IMR-90 (cell line): ENCODE measurements at regions not wholly inside any gene's neighbourhood (a gene's known extent, or its start where the extent isn't known, plus 50 kb on each side); places are given as distances from the start of the nearest gene placed in this dataset.

Experiments used
- ATAC-seq: fragments of 200-7000 bp; cut with Tn5 transposase; 2 replicates; pipeline ENCODE4 v1.9.1; 2020; ENCODE audit warnings: low read depth, mild to moderate bottlenecking, moderate library complexity
- BruUV-seq: library from RNA; stranded (reverse); fragments of 400-500 nt; replicated peaks from 2 replicates; lab custom pipeline; 2021; lab: Mats Ljungman, UMichigan
- CTCF ChIA-PET: fragments of 300-600 bp; formaldehyde crosslinking; extraction: SDS; loops from one replicate; lab custom pipeline; 2021; ENCODE audit warnings: antibody characterized with exemption; lab: Yijun Ruan, JAX
- POLR2A ChIA-PET: fragments of 300-600 bp; sonication (Branson Sonifier 250); formaldehyde crosslinking; loops from one replicate; lab custom pipeline; 2022; ENCODE audit warnings: antibody characterized with exemption; ENCODE audit not compliant: unreplicated experiment; lab: Charles Lee
- DNase-seq: peaks from one replicate; pipeline ENCODE4 v3.0.0; 2013
- H2AFZ ChIP-seq: replicated peaks from 2 replicates; pipeline ENCODE3; 2013; ENCODE audit warnings: low read length, mild to moderate bottlenecking; ENCODE audit not compliant: poor library complexity
- H2AK5ac ChIP-seq: 2 replicates; pipeline ENCODE4 v1.6.1; 2013; ENCODE audit warnings: low read depth, low read length, inconsistent platforms
- H2AK9ac ChIP-seq: replicated peaks from 2 replicates; pipeline ENCODE3; 2013; ENCODE audit warnings: mild to moderate bottlenecking, low read depth, low read length, moderate library complexity; ENCODE audit not compliant: poor library complexity
- H2BK120ac ChIP-seq: 2 replicates; pipeline ENCODE4 v1.6.1; 2013; ENCODE audit warnings: low read depth, low read length, inconsistent platforms
- H2BK15ac ChIP-seq: 3 replicates; pipeline ENCODE4 v1.6.1; 2013; ENCODE audit warnings: low read depth, low read length, inconsistent platforms
- H2BK20ac ChIP-seq: 2 replicates; pipeline ENCODE4 v1.6.1; 2013; ENCODE audit warnings: low read depth, mild to moderate bottlenecking, inconsistent platforms, low read length, moderate library complexity
- H2BK5ac ChIP-seq: 2 replicates; pipeline ENCODE4 v1.6.1; 2013; ENCODE audit warnings: mild to moderate bottlenecking, low read depth, low read length, inconsistent platforms; ENCODE audit not compliant: poor library complexity, severe bottlenecking
- H3K14ac ChIP-seq: replicated peaks from 2 replicates; pipeline ENCODE4 v1.6.1; 2013; ENCODE audit warnings: low read depth, low read length, inconsistent platforms
- H3K18ac ChIP-seq: 2 replicates; pipeline ENCODE4 v1.6.1; 2013; ENCODE audit warnings: low read depth, low read length, control low read depth
- H3K23ac ChIP-seq: 2 replicates; pipeline ENCODE4 v1.6.1; 2013; ENCODE audit warnings: low read depth, low read length, inconsistent platforms
- H3K27ac ChIP-seq: 2 replicates; pipeline ENCODE4 v1.5.1; 2013; ENCODE audit warnings: mild to moderate bottlenecking, control low read depth, low read length; ENCODE audit not compliant: insufficient read depth
- H3K27me3 ChIP-seq: 2 replicates; pipeline ENCODE4 v1.6.1; 2013; ENCODE audit warnings: low read length; ENCODE audit not compliant: control insufficient read depth, insufficient read depth
- H3K36me3 ChIP-seq: 2 replicates; pipeline ENCODE4 v1.6.1; 2013; ENCODE audit warnings: low read length, mixed read lengths; ENCODE audit not compliant: control insufficient read depth, insufficient read depth
- H3K4ac ChIP-seq: 2 replicates; pipeline ENCODE4 v1.6.1; 2013; ENCODE audit warnings: low read depth, low read length, inconsistent platforms
- H3K4me1 ChIP-seq: 2 replicates; pipeline ENCODE4 v1.6.1; 2013; ENCODE audit warnings: low read length, mixed read lengths; ENCODE audit not compliant: control insufficient read depth, insufficient read depth
- H3K4me2 ChIP-seq: 2 replicates; pipeline ENCODE4 v1.6.1; 2013; ENCODE audit warnings: low read depth, mild to moderate bottlenecking, control low read depth, low read length, moderate library complexity
- H3K4me3 ChIP-seq: 2 replicates; pipeline ENCODE4 v1.5.1; 2013; ENCODE audit warnings: low read depth, mild to moderate bottlenecking, control low read depth, low read length, moderate library complexity; ENCODE audit not compliant: insufficient read depth
- H3K56ac ChIP-seq: 2 replicates; pipeline ENCODE4 v1.6.1; 2013; ENCODE audit warnings: low read length, inconsistent platforms; ENCODE audit not compliant: insufficient read depth; ENCODE audit errors: extremely low read depth
- H3K79me1 ChIP-seq, 2 experiments: 2 replicates each; pipeline ENCODE4 v1.6.1; 2013; ENCODE audit warnings: low read length in 2 of 2, inconsistent platforms in 1 of 2, low read depth in 1 of 2
- H3K9ac ChIP-seq: 2 replicates; pipeline ENCODE4 v1.6.1; 2013; ENCODE audit warnings: low read depth, low read length, control low read depth
- H3K9me1 ChIP-seq: 2 replicates; pipeline ENCODE4 v1.6.1; 2013; ENCODE audit warnings: low read length, inconsistent platforms; ENCODE audit not compliant: insufficient read depth
- H3K9me3 ChIP-seq: 2 replicates; pipeline ENCODE4 v1.6.1; 2013; ENCODE audit warnings: low read length; ENCODE audit not compliant: control insufficient read depth, insufficient read depth
- H4K20me1 ChIP-seq: 2 replicates; pipeline ENCODE4 v1.6.1; 2013; ENCODE audit warnings: low read length, inconsistent platforms; ENCODE audit not compliant: insufficient read depth
- H4K5ac ChIP-seq: 2 replicates; pipeline ENCODE4 v1.6.1; 2013; ENCODE audit warnings: mild to moderate bottlenecking, low read depth, low read length, control low read depth
- H4K8ac ChIP-seq, 2 experiments: 2 replicates each; pipeline ENCODE4 v1.6.1; 2013; ENCODE audit warnings: low read depth in 2 of 2, low read length in 2 of 2, control low read depth in 1 of 2, inconsistent platforms in 1 of 2
- H4K91ac ChIP-seq: 2 replicates; pipeline ENCODE4 v1.6.1; 2013; ENCODE audit warnings: low read depth, low read length, inconsistent platforms; ENCODE audit not compliant: insufficient read depth
- BHLHE40 ChIP-seq: fragments of 150-350 bp; IDR thresholded peaks from 2 replicates; pipeline ENCODE4 v1.6.1; 2016; ENCODE audit warnings: mild to moderate bottlenecking, low read depth, low read length
- CEBPB ChIP-seq: IDR thresholded peaks from 2 replicates; pipeline ENCODE4 v1.6.1; 2012; ENCODE audit warnings: low read depth, low read length, improper control_type of control experiment
- CHD1 ChIP-seq: IDR thresholded peaks from 2 replicates; pipeline ENCODE4 v1.6.1; 2012; ENCODE audit warnings: low read depth, low read length, improper control_type of control experiment
- FOS ChIP-seq: fragments of 150-350 bp; IDR thresholded peaks from 2 replicates; pipeline ENCODE4 v1.6.1; 2016; ENCODE audit warnings: low read depth, low read length
- MAFK ChIP-seq: IDR thresholded peaks from 2 replicates; pipeline ENCODE4 v1.6.1; 2012; ENCODE audit warnings: low read depth, low read length, improper control_type of control experiment
- MAZ ChIP-seq: IDR thresholded peaks from 2 replicates; pipeline ENCODE4 v1.6.1; 2012; ENCODE audit warnings: low read depth, mild to moderate bottlenecking, low read length, improper control_type of control experiment, moderate library complexity, borderline replicate concordance
- MXI1 ChIP-seq: IDR thresholded peaks from 2 replicates; pipeline ENCODE4 v1.6.1; 2012; ENCODE audit warnings: low read depth, mild to moderate bottlenecking, low read length, moderate library complexity, borderline replicate concordance
- NFE2L2 ChIP-seq: fragments of 150-350 bp; IDR thresholded peaks from 2 replicates; pipeline ENCODE4 v1.6.1; 2016; ENCODE audit warnings: low read depth, mild to moderate bottlenecking, low read length
- POLR2A ChIP-seq: IDR thresholded peaks from 2 replicates; pipeline ENCODE4 v1.6.1; 2012; ENCODE audit warnings: mild to moderate bottlenecking, low read depth, low read length
- RAD21 ChIP-seq: IDR thresholded peaks from 2 replicates; pipeline ENCODE4 v1.6.1; 2012; ENCODE audit warnings: low read length, improper control_type of control experiment
- RCOR1 ChIP-seq: IDR thresholded peaks from 2 replicates; pipeline ENCODE4 v1.6.1; 2012; ENCODE audit warnings: mild to moderate bottlenecking, low read length, improper control_type of control experiment; ENCODE audit not compliant: insufficient replicate concordance
- RFX5 ChIP-seq: IDR thresholded peaks from 2 replicates; pipeline ENCODE4 v1.8.0; 2012; ENCODE audit warnings: low read depth, mild to moderate bottlenecking, low read length, moderate library complexity
- SMC3 ChIP-seq: fragments of 150-350 bp; IDR thresholded peaks from 2 replicates; pipeline ENCODE4 v1.6.1; 2016; ENCODE audit warnings: low read depth, mild to moderate bottlenecking, antibody characterized with exemption, low read length, moderate library complexity
- WGBS, 2 experiments: methylation state at CpG; one replicate each; pipeline versions ENCODE4 v1.1.5 to v1.1.7; 2013; ENCODE audit warnings: missing lambda C conversion rate in 2 of 2; ENCODE audit not compliant: insufficient read length in 1 of 2; ENCODE audit errors: extremely low coverage in 2 of 2; 5-methylcytosine and 5-hydroxymethylcytosine counted together
- dilution Hi-C: fragments of 300-500 bp; cut with HindIII; formaldehyde crosslinking; loops from one replicate; pipeline ENCODE4 v1.14.3; 2018; ENCODE audit warnings: low sequenced_read_pairs; ENCODE audit not compliant: unreplicated experiment
- in situ Hi-C: fragments of 300-500 bp; cut with MboI; formaldehyde crosslinking; loops from 3 replicates; pipeline ENCODE4 v1.14.3; 2019; ENCODE audit warnings: low sequenced_read_pairs, inconsistent platforms, mixed read lengths
- intact Hi-C: fragments of 100-400 bp; cut with micrococcal nuclease; formaldehyde crosslinking; loops from 2 replicates; pipeline ENCODE4 v1.10.0; 2022
- TF ChIP-seq, protein P1 (sequence below): conservative IDR thresholded peaks from 2 replicates; pipeline ENCODE4 v1.5.1; 2012; ENCODE audit warnings: mild to moderate bottlenecking, low read depth, low read length, improper control_type of control experiment
- TF ChIP-seq, protein P2 (sequence below): fragments of 150-350 bp; IDR thresholded peaks from 2 replicates; pipeline ENCODE4 v1.6.1; 2017; ENCODE audit warnings: mild to moderate bottlenecking, antibody characterized with exemption, low read length, low read depth
- TF ChIP-seq, protein P3 (sequence below): fragments of 150-350 bp; IDR thresholded peaks from 2 replicates; pipeline ENCODE4 v1.6.1; 2016; ENCODE audit warnings: low read depth, mild to moderate bottlenecking, low read length, moderate library complexity, borderline replicate concordance

DNA sequence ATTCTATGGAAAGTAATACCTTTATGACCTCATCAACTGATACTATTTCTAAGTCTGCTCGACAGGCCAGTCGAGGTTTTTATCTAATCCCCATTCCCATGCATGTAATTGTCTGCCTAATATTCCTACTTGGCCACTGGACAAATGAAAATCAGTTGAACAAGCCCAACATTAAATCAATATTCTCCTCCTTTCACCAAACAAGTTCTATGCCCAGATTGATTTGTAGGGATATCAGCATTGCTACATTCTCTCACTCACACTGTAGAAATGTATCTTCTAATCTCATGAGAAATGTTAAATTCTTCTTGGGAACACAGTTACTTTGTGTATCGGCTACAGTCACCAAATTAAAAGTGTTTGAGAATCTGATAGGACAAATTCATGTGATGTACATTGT is 208.8 kb upstream of the CTNND2 start:
- Histone ChIP-seq H3K36me3 (no peaks in the 10 kb centered on the region), H3K9me1 (no peaks in the 10 kb centered on the region), H3K79me1 (no peaks in the 10 kb centered on the region), H2AK5ac (no peak overlapping the region), H4K91ac (no peak overlapping the region), H3K9ac (no peak overlapping the region), H2AFZ (no peak overlapping the region), H3K14ac (no peak overlapping the region), H3K23ac (no peak overlapping the region), H2BK20ac (no peak overlapping the region), H4K20me1 (no peaks in the 10 kb centered on the region), H2BK15ac (no peak overlapping the region), H2BK120ac (no peak overlapping the region), H3K4me1 (no peaks in the 10 kb centered on the region), H3K4me3 (no peak overlapping the region), H4K5ac (no peak overlapping the region), H3K9me3 (no peaks in the 10 kb centered on the region; the same call in 1 of the 2 replicates), H3K4ac (no peak overlapping the region), H3K27ac (no peak overlapping the region), H4K8ac (no peak overlapping the region), H2BK5ac (no peak overlapping the region), H3K4me2 (no peak overlapping the region), H3K27me3 (no peaks in the 10 kb centered on the region), H3K18ac (no peak overlapping the region), H2AK9ac (no peak overlapping the region), H3K56ac (no peak overlapping the region)
- dilution Hi-C loops: no loop called here
- no TSS peak for BruUV-seq
- ChIA-PET CTCF (no interaction called here), POLR2A (no interaction called here)
- intact Hi-C loops: no loop called here
- in situ Hi-C loops: no loop called here
- DNase-seq: no peak
- no peak for ATAC-seq
- TF ChIP-seq, protein P1, sequence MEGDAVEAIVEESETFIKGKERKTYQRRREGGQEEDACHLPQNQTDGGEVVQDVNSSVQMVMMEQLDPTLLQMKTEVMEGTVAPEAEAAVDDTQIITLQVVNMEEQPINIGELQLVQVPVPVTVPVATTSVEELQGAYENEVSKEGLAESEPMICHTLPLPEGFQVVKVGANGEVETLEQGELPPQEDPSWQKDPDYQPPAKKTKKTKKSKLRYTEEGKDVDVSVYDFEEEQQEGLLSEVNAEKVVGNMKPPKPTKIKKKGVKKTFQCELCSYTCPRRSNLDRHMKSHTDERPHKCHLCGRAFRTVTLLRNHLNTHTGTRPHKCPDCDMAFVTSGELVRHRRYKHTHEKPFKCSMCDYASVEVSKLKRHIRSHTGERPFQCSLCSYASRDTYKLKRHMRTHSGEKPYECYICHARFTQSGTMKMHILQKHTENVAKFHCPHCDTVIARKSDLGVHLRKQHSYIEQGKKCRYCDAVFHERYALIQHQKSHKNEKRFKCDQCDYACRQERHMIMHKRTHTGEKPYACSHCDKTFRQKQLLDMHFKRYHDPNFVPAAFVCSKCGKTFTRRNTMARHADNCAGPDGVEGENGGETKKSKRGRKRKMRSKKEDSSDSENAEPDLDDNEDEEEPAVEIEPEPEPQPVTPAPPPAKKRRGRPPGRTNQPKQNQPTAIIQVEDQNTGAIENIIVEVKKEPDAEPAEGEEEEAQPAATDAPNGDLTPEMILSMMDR: no peak
- TF ChIP-seq SMC3 (no peak), CHD1 (no peak), RAD21 (no peak), MXI1 (no peak), MAFK (no peak), RCOR1 (no peak), FOS (no peak), RFX5 (no peak), MAZ (no peak), NFE2L2 (no peak), CEBPB (no peak), BHLHE40 (no peak), POLR2A (no peak)
- TF ChIP-seq, protein P2, sequence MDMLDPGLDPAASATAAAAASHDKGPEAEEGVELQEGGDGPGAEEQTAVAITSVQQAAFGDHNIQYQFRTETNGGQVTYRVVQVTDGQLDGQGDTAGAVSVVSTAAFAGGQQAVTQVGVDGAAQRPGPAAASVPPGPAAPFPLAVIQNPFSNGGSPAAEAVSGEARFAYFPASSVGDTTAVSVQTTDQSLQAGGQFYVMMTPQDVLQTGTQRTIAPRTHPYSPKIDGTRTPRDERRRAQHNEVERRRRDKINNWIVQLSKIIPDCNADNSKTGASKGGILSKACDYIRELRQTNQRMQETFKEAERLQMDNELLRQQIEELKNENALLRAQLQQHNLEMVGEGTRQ: no peak
- TF ChIP-seq, protein P3, sequence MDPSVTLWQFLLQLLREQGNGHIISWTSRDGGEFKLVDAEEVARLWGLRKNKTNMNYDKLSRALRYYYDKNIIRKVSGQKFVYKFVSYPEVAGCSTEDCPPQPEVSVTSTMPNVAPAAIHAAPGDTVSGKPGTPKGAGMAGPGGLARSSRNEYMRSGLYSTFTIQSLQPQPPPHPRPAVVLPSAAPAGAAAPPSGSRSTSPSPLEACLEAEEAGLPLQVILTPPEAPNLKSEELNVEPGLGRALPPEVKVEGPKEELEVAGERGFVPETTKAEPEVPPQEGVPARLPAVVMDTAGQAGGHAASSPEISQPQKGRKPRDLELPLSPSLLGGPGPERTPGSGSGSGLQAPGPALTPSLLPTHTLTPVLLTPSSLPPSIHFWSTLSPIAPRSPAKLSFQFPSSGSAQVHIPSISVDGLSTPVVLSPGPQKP: no peak
- WGBS, 2 experiments: 44% methylated on average over 2 of the region's 3 CpGs; no CpG with 5 or more reads in 1 of the 2 experiments
